A549 (cell line): ENCODE measurements at regions not wholly inside any gene's neighbourhood (a gene's known extent, or its start where the extent isn't known, plus 50 kb on each side); places are given as distances from the start of the nearest gene placed in this dataset.
A peak's percentile ranks its signal among the peaks of the same experiment; 100 is the strongest.

Experiments used
- ATAC-seq, 2 experiments: fragments of 200-7000 bp in 1 of 2; fragments of >200 bp in 1 of 2; cut with Nextera tagmentation in 1 of 2; cut with Tn5 transposase in 1 of 2; 3 replicates each; pipeline versions ENCODE4 v1.8.0 to v1.9.1; 2018 to 2020; ENCODE audit warnings: mild to moderate bottlenecking in 1 of 2, moderate library complexity in 1 of 2
- CTCF ChIA-PET: fragments of 300-600 bp; sonication (Branson Sonifier 250); formaldehyde crosslinking; extraction: SDS; loops from one replicate; lab custom pipeline; 2021; ENCODE audit warnings: antibody characterized with exemption, inconsistent platforms; lab: Yijun Ruan, JAX
- POLR2A ChIA-PET: fragments of 350-600 bp; formaldehyde crosslinking; extraction: SDS; loops from one replicate; lab custom pipeline; 2021; ENCODE audit warnings: antibody characterized with exemption, inconsistent platforms; lab: Yijun Ruan, JAX
- DNase-seq, 2 experiments: peaks; one replicate each; pipeline versions ENCODE4 v3.0.0 to v3.0.0-alpha.2; 2011 to 2016; ENCODE audit warnings: low read depth in 1 of 2, low spot score in 1 of 2
- FAIRE-seq: peaks from 2 replicates; lab custom pipeline; 2011; peaks lifted over from hg19 to GRCh38; lab: Jason Lieb, UNC
- H3K27ac ChIP-seq, 2 experiments: fragments of >200 bp; sonication (Bioruptor Twin); formaldehyde crosslinking; 3 replicates each; pipeline ENCODE4 v1.5.1; 2016 to 2017
- H3K4me1 ChIP-seq: fragments of >200 bp; sonication (Bioruptor Twin); formaldehyde crosslinking; 3 replicates; pipeline ENCODE4 v1.6.1; 2016
- H3K4me2 ChIP-seq: fragments of >200 bp; sonication (Bioruptor Twin); formaldehyde crosslinking; 3 replicates; pipeline ENCODE4 v1.6.1; 2016
- H3K4me3 ChIP-seq: fragments of >200 bp; sonication (Bioruptor Twin); formaldehyde crosslinking; 3 replicates; pipeline ENCODE4 v1.5.1; 2016
- H3K9me3 ChIP-seq: fragments of >200 bp; sonication (Bioruptor Twin); formaldehyde crosslinking; 3 replicates; pipeline ENCODE4 v1.6.1; 2016
- CBX2 ChIP-seq: fragments of 200-600 bp; sonication (generic); IDR thresholded peaks from 2 replicates; pipeline ENCODE4 v1.6.1; 2016; ENCODE audit warnings: low read depth, mild to moderate bottlenecking, borderline replicate concordance
- CHD2 ChIP-seq: fragments of 150-350 bp; IDR thresholded peaks from 2 replicates; pipeline ENCODE4 v1.6.1; 2014; ENCODE audit warnings: low read length; ENCODE audit not compliant: partially characterized antibody
- E2F6 ChIP-seq: IDR thresholded peaks from 2 replicates; pipeline ENCODE4 v1.6.1; 2012; ENCODE audit warnings: low read depth, borderline replicate concordance
- EHF ChIP-seq: fragments of 250-450 bp; sonication (Bioruptor Pico); IDR thresholded peaks from 2 replicates; pipeline ENCODE4 v1.5.0; 2020; ENCODE audit warnings: mild to moderate bottlenecking
- EHMT2 ChIP-seq: fragments of 200-600 bp; sonication (generic); IDR thresholded peaks from 2 replicates; pipeline ENCODE4 v1.6.1; 2016; ENCODE audit warnings: antibody characterized with exemption, low read depth, mild to moderate bottlenecking, moderate library complexity
- ESRRA ChIP-seq: fragments of 150-350 bp; IDR thresholded peaks from 2 replicates; pipeline ENCODE4 v1.6.1; 2014; ENCODE audit warnings: mild to moderate bottlenecking, low read length, borderline replicate concordance
- FOSB ChIP-seq: fragments of 250-450 bp; sonication (Bioruptor Pico); IDR thresholded peaks from 2 replicates; pipeline ENCODE4 v1.5.0; 2020; ENCODE audit warnings: mild to moderate bottlenecking, moderate library complexity
- FOSL2 ChIP-seq, 2 experiments: fragments of 450-650 bp in 1 of 2; fragments of >200 bp in 1 of 2; sonication (Bioruptor Twin) in 1 of 2; formaldehyde crosslinking; IDR thresholded peaks; 2 replicates each; pipeline versions ENCODE4 v1.5.0 to v1.6.1; 2016 to 2020; ENCODE audit warnings: mild to moderate bottlenecking in 1 of 2, moderate library complexity in 1 of 2
- GATA3 ChIP-seq: IDR thresholded peaks from 2 replicates; pipeline ENCODE4 v1.6.1; 2012; ENCODE audit warnings: borderline replicate concordance
- HDAC2 ChIP-seq: fragments of 200-600 bp; sonication (generic); IDR thresholded peaks from 2 replicates; pipeline ENCODE4 v1.6.1; 2016
- HOXB5 ChIP-seq: fragments of 250-450 bp; sonication (Bioruptor Pico); IDR thresholded peaks from 2 replicates; pipeline ENCODE4 v1.5.0; 2020; ENCODE audit warnings: mild to moderate bottlenecking, moderate library complexity
- JUNB ChIP-seq: fragments of >200 bp; sonication (Bioruptor Twin); formaldehyde crosslinking; IDR thresholded peaks from 2 replicates; pipeline ENCODE4 v1.6.1; 2016
- KDM1A ChIP-seq: fragments of 200-600 bp; sonication (generic); IDR thresholded peaks from 2 replicates; pipeline ENCODE4 v1.6.1; 2016; ENCODE audit warnings: low read depth, mild to moderate bottlenecking
- KDM5A ChIP-seq: fragments of 200-600 bp; sonication (generic); IDR thresholded peaks from 2 replicates; pipeline ENCODE4 v1.6.1; 2016; ENCODE audit warnings: antibody characterized with exemption, mild to moderate bottlenecking
- MAZ ChIP-seq: fragments of 150-350 bp; IDR thresholded peaks from 2 replicates; pipeline ENCODE4 v1.6.1; 2014; ENCODE audit warnings: antibody characterized with exemption, low read depth, low read length, borderline replicate concordance
- NFE2L2 ChIP-seq: fragments of 150-350 bp; conservative IDR thresholded peaks from 2 replicates; pipeline ENCODE4 v1.6.1; 2014; ENCODE audit warnings: low read length
- NPAS2 ChIP-seq: fragments of 250-450 bp; sonication (Bioruptor Pico); IDR thresholded peaks from 2 replicates; pipeline ENCODE4 v1.8.0; 2022; ENCODE audit warnings: mild to moderate bottlenecking, moderate library complexity, borderline replicate concordance
- PHF8 ChIP-seq: fragments of 200-600 bp; sonication (generic); IDR thresholded peaks from 2 replicates; pipeline ENCODE4 v1.6.1; 2016; ENCODE audit warnings: low read depth, mild to moderate bottlenecking, antibody characterized with exemption, moderate library complexity, borderline replicate concordance
- RARB ChIP-seq: fragments of 250-450 bp; sonication (Bioruptor Pico); IDR thresholded peaks from 2 replicates; pipeline ENCODE4 v1.8.0; 2021; ENCODE audit warnings: mild to moderate bottlenecking, moderate library complexity
- REST ChIP-seq: fragments of 200-600 bp; sonication (generic); IDR thresholded peaks from 2 replicates; pipeline ENCODE4 v1.6.1; 2016; ENCODE audit warnings: antibody characterized with exemption, mild to moderate bottlenecking, moderate library complexity
- RFX5 ChIP-seq: fragments of 450-650 bp; IDR thresholded peaks from 2 replicates; pipeline ENCODE4 v1.7.1; 2014; ENCODE audit warnings: antibody characterized with exemption, mild to moderate bottlenecking, moderate library complexity
- SREBF2 ChIP-seq: fragments of 450-650 bp; IDR thresholded peaks from 2 replicates; pipeline ENCODE4 v1.6.1; 2014; ENCODE audit warnings: mild to moderate bottlenecking, moderate library complexity
- TFCP2L1 ChIP-seq: fragments of 250-450 bp; sonication (Bioruptor Pico); IDR thresholded peaks from 2 replicates; pipeline ENCODE4 v1.5.0; 2021; ENCODE audit warnings: mild to moderate bottlenecking
- TP53 ChIP-seq: fragments of 250-450 bp; sonication (Bioruptor Pico); IDR thresholded peaks from 2 replicates; pipeline ENCODE4 v1.5.0; 2021; ENCODE audit warnings: mild to moderate bottlenecking, moderate library complexity
- ZNF302 ChIP-seq: fragments of 250-450 bp; sonication (Bioruptor Pico); IDR thresholded peaks from 2 replicates; pipeline ENCODE4 v1.9.0; 2021; ENCODE audit warnings: inconsistent platforms, mild to moderate bottlenecking, moderate library complexity
- ZSCAN20 ChIP-seq: fragments of 250-450 bp; sonication (Bioruptor Pico); IDR thresholded peaks from 2 replicates; pipeline ENCODE4 v1.8.0; 2022; ENCODE audit warnings: mild to moderate bottlenecking, moderate library complexity
- WGBS: methylation state at CpG from one replicate; pipeline ENCODE4 v1.1.6; 2017; ENCODE audit errors: missing lambda C conversion rate; 5-methylcytosine and 5-hydroxymethylcytosine counted together
- TF ChIP-seq, protein P1 (sequence below): fragments of >200 bp; sonication (Bioruptor Twin); formaldehyde crosslinking; IDR thresholded peaks from 2 replicates; pipeline ENCODE4 v1.6.1; 2016
- TF ChIP-seq, protein P2 (sequence below): fragments of >200 bp; sonication (Bioruptor Twin); formaldehyde crosslinking; IDR thresholded peaks from 3 replicates; pipeline ENCODE4 v1.6.1; 2016
- TF ChIP-seq, protein P3 (sequence below): fragments of 250-450 bp; sonication (Bioruptor Pico); IDR thresholded peaks from 2 replicates; pipeline ENCODE4 v1.5.0; 2020; ENCODE audit warnings: low read depth, mild to moderate bottlenecking, moderate library complexity

DNA sequence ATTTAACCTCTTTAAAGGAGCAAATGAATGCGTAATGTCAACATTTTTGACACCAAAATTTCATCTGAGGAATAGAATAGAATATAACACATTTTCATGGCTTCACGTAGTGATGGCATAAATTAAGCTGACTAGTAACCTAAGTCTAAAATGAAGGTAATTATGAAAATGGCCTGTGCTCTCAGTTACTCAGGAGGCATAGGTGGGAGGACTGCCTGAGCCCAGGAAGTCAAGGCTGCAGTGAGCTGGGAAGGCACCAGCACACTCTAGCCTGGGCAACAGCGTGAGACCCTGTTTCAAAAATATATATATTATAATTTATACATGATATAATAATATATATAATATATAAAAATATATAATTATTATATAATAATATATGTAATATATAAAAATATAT, 383.2 kb upstream of the ATP2B1 start:
- no peak for FAIRE-seq
- POLR2A ChIA-PET: interaction anchor here (0.9 to 1.8 kb wide), 3 partner anchors 12 to 383 kb away, joined by 3 to 6 read pairs (median 4); no protein-coding TSS in a partner anchor
- Histone ChIP-seq H3K4me1 (peaks cover 17% of the 10 kb centered on the region), H3K4me3 (0 out of 3 replicates have a peak overlapping the region, but pooled peaks have one; percentile 4), H3K9me3 (no peaks in the 10 kb centered on the region), H3K4me2 (peak overlapping the region; percentile 73), H3K27ac (peak overlapping the region; percentile 83 to 84)
- DNase-seq: peak in 1 of 2 experiments; percentile 24
- CTCF ChIA-PET: no interaction called here
- 77% methylated on average over 3 of the region's 3 CpGs for WGBS
- ATAC-seq: peak; percentile 45; a peak in 4 of 6 replicates
- TF ChIP-seq HDAC2 (no peak), FOSB (peak; percentile 62)

DNA sequence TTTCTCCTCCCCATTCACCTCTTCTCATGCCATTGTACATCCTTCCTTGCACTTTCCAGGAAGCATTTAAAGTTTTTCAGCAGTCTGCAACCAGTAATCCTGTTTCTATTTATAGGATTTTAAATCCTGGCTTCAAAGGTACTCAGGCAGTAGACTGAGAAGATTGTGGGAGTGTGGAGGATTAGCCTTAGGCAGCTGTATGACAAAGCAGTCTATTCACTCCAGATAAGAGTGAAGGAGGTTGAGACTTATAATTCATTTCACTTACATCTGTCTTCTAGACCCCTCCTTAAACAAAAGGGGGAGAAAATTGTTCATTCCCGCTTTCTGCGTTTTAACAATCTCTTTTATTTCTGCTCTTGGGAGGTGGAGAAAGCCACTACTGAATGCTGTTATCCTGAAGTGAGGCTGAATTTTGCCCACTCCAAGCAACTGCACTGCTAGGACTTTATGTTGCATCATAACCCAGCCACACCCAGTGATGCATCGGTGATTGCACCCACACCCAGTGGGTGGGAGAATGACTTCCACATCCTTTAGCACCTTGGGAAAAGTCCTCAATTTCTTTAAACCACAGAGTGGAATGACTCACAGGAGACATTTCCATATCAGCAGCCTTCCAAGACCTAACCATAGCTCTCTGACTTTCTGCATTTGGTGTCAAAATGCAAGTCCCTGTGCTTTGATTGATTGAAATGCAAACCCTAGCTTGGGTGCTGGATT, 382.5 kb upstream of the ATP2B1 start:
- Histone ChIP-seq H3K27ac (peak overlapping the region; percentile 83 to 84), H3K4me3 (0 out of 3 replicates have a peak overlapping the region, but pooled peaks have one; percentile 4), H3K4me1 (peaks cover 24% of the 10 kb centered on the region), H3K4me2 (peak overlapping the region; percentile 73), H3K9me3 (no peaks in the 10 kb centered on the region)
- peak; percentile 54 to 97 for DNase-seq
- WGBS: 0% methylated on average over 3 of the region's 3 CpGs
- peak; percentile 99 for FAIRE-seq
- ChIA-PET POLR2A (interaction anchor here (0.9 to 1.8 kb wide), 3 partner anchors 13 to 382 kb away, joined by 3 to 6 read pairs (median 4); no protein-coding TSS in a partner anchor), CTCF (no interaction called here)
- peak; percentile 97 to 99 for ATAC-seq
- 0 out of 2 replicates have a peak, but pooled peaks have one; percentile 2 for TF ChIP-seq NFE2L2
- no peak for TF ChIP-seq KDM5A
- TF ChIP-seq, protein P1, sequence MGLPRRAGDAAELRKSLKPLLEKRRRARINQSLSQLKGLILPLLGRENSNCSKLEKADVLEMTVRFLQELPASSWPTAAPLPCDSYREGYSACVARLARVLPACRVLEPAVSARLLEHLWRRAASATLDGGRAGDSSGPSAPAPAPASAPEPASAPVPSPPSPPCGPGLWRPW: peak; percentile 76
- no peak for TF ChIP-seq TP53
- TF ChIP-seq E2F6: peak; percentile 29; the same call in 1 of the 2 replicates
- no peak for TF ChIP-seq KDM1A
- peak; percentile 91 for TF ChIP-seq FOSL2 (IDR thresholded peaks at IDR 0.05)
- peak; percentile 97 for TF ChIP-seq FOSL2 (CRISPR knock-in tag; IDR thresholded peaks at IDR 0.05)
- 0 out of 2 replicates have a peak, but pooled peaks have one; percentile 31 for TF ChIP-seq FOSB
- no peak for TF ChIP-seq CHD2
- TF ChIP-seq, protein P2, sequence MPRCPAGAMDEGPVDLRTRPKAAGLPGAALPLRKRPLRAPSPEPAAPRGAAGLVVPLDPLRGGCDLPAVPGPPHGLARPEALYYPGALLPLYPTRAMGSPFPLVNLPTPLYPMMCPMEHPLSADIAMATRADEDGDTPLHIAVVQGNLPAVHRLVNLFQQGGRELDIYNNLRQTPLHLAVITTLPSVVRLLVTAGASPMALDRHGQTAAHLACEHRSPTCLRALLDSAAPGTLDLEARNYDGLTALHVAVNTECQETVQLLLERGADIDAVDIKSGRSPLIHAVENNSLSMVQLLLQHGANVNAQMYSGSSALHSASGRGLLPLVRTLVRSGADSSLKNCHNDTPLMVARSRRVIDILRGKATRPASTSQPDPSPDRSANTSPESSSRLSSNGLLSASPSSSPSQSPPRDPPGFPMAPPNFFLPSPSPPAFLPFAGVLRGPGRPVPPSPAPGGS: peak; percentile 93
- no peak for TF ChIP-seq MAZ
- TF ChIP-seq RARB: no peak; the same call in 1 of the 2 replicates
- no peak for TF ChIP-seq TFCP2L1 (CRISPR knock-in tag)
- TF ChIP-seq JUNB: peak; percentile 95
- no peak for TF ChIP-seq EHF (CRISPR knock-in tag)
- TF ChIP-seq GATA3: peak; percentile 84
- no peak; the same call in 1 of the 2 replicates for TF ChIP-seq HOXB5
- TF ChIP-seq EHMT2: no peak
- TF ChIP-seq NPAS2 (CRISPR knock-in tag): no peak
- no peak for TF ChIP-seq PHF8
- no peak for TF ChIP-seq REST
- no peak for TF ChIP-seq RFX5
- no peak for TF ChIP-seq ZNF302 (CRISPR knock-in tag)
- no peak for TF ChIP-seq ESRRA
- TF ChIP-seq ZSCAN20 (CRISPR knock-in tag): no peak; the same call in 1 of the 2 replicates
- no peak for TF ChIP-seq SREBF2
- TF ChIP-seq, protein P3, sequence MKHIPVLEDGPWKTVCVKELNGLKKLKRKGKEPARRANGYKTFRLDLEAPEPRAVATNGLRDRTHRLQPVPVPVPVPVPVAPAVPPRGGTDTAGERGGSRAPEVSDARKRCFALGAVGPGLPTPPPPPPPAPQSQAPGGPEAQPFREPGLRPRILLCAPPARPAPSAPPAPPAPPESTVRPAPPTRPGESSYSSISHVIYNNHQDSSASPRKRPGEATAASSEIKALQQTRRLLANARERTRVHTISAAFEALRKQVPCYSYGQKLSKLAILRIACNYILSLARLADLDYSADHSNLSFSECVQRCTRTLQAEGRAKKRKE (CRISPR knock-in tag): no peak
- no peak for TF ChIP-seq CBX2
